UCSD-AML1 (cell line): ENCODE measurements at regions not wholly inside any gene's neighbourhood (a gene's known extent, or its start where the extent isn't known, plus 50 kb on each side); places are given as distances from the start of the nearest gene placed in this dataset.
A peak's percentile ranks its signal among the peaks of the same experiment; 100 is the strongest.

Source experiments
- DNase-seq: peaks from one replicate; lab custom pipeline; 2025; ENCODE audit not compliant: unreplicated experiment; lab: John Stamatoyannopoulos, UW

DNA sequence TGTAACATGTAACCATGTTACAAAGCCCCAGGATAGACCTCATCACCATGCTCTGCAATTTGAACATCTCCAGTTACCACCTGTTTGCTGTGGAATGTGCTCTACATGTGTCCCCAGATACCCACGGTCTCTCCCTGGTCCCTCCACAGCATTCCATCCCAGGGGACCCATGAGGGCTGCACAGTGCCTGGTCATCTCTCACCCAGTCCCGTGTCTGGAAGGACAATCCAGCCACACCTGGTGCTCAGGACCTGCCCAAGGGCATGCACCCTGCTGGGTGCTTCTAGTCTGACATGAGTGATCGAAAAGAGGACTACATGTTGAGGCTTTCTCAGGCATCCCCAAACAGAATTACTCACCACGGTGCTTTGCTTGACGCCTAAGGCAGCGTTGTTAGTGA lies 119.6 kb upstream of the ATP10A start:
- DNase-seq = no peak

GRCh38 chr15:25981114-25981513 lies 118.0 kb upstream of the ATP10A start:
- DNase-seq = no peak

GRCh38 chr15:25972141-25972675 lies 109.1 kb upstream of the ATP10A start:
- no peak for DNase-seq

DNA sequence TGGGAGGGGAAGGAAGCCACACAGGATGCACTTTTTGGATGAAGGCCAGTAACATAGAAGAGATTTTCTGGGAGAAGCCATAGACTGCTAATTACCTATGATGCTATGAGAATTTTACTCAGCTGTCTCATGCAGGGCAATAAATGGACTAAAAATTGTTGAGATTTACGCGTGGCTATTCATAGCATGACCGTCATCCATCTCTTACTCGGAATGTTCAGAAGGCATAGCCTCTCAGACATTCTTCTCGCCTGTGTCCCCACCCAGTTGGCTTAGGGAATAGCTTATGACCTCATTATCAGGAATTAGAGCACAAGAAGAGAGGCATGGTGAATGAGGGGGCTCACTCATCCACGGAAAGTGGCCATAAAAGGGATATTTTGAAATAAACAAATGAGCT lies 107.9 kb upstream of the ATP10A start:
- DNase-seq = no peak

DNA sequence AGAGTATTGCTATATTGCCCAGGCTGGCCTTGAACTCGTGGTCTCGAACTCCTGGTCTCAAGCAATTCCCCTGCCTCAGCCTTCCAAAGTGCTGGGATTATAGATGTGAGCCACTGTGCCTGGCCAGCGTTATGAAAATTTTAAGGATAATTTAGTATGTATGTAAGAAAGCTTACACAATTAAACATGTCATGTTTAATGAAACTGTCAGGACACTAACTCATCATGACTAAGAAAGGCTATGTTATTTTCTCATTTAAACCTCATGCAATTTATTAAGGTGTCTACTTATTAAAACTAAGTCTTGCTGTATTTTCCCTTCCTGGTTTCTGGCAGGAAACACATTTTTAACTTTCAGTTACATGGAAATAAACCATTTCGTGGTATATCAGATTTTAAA lies 106.8 kb upstream of the ATP10A start:
- no peak for DNase-seq

DNA sequence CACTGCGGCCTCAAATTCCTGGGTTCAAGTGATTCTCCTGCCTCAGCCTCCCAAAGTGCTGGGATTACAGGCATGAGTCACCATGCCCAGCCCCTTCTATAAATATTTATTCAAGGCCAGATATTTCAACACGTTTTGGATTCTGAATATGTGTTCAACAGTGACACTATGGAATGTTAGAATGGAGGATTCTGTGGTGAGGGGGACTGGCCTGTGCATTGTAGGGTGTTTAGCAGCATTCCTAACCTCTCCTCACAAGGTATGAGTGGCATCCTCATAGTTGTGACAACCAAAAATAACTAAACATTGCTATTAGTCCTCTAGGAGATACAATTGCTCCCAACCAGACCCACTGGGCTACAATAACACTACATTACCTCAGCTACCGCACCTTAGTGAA lies 104.0 kb upstream of the ATP10A start:
- no peak for DNase-seq

DNA sequence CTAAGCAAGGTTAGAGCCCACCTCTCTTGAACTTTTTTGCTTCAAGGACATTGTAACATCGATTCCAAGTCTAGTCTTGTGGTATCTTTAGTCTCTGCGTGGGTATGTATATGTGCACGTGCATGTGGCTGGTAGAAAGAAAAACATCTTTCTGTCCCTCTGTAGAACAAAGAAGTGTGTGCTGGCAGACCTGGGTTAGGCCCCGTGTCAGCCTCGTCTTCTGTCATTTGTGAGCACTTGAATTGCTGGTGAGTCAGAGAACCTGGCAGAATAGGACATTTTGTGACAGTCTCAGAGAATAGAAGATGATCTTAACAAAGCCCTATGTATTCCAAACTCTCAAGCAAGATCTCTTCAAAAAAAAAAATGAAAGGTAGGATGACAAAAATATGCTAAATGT lies 102.2 kb upstream of the ATP10A start:
- DNase-seq = no peak

GRCh38 chr15:25960273-25960672 lies 97.1 kb upstream of the ATP10A start:
- DNase-seq = no peak

- DNase-seq = no peak
These were observed 96.0 kb upstream of the ATP10A start for GRCh38 chr15:25959100-25959499.

- DNase-seq = no peak
These were observed 92.5 kb upstream of the ATP10A start for GRCh38 chr15:25955628-25956027.

DNA sequence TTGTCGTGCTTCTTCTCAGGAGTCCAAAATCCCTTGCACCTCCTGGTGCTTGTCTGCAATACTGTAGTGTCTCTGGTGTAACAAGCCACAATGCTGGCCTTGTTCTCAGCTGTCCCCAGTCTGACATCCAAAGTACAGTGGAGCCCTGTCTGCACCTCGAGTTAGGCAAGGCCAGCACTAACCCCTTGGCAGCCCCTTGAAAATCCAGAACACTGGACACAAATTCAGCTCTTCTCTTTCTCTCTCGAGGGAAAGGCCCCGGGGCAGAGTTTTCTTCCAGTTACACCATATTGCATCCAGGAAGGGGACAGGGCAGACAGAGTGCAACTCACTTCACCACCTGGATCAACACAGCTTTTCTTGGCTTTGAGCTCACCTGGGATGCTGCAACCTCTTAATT lies 91.3 kb upstream of the ATP10A start:
- DNase-seq = no peak

- no peak for DNase-seq
These were observed 86.9 kb upstream of the ATP10A start for GRCh38 chr15:25950014-25950413.

- peak; percentile 21 for DNase-seq
These were observed 84.5 kb upstream of the ATP10A start for GRCh38 chr15:25947323-25948314.

DNA sequence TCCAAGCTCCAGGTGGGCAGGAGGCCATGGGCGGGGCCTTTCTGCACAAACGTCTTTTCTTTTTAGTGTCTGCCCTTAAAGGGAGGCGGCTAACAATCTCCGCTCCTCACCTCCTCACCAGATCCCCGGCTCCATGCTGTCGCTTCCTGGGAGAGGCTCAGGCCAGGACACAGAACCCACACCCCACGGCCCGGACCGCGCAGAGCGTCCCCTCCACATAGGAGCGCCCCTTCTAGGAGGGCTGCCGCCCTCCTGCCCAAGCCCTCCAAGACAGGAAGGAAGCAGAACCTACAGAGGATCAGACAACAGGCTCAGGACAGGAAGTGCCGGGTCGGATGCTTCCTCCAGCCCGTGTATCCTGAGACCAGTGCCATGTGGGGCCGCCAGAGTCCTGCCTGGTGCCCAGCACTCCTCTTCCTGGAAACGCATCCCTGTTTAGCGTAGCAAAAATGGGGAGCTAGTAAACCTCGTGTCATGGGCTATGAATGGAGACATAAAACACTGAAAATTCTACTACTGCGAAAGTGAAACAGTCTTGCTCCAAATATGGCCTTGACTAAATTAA lies 83.2 kb upstream of the ATP10A start:
- DNase-seq = peak; percentile 17

DNA sequence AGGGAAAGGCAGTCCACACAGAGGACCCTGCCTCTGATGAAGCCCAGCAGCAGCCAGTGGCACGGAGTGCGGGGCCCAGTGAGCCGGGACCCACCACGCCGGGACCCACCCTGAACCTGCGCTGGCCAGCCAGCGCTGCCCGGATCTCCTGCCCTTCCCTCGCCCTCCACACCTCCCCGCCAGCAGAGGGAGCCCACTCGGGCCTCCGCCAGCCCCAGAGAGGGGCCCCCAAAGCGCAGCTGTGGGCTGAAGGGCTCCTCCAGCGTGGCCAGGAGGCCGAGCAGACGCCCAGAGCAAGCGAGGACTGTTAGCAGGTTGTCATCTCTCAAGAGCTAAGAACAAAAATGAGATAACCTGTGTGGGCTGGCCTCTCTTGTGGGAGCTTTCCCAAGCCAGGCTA lies 81.3 kb upstream of the ATP10A start:
- no peak for DNase-seq

DNA sequence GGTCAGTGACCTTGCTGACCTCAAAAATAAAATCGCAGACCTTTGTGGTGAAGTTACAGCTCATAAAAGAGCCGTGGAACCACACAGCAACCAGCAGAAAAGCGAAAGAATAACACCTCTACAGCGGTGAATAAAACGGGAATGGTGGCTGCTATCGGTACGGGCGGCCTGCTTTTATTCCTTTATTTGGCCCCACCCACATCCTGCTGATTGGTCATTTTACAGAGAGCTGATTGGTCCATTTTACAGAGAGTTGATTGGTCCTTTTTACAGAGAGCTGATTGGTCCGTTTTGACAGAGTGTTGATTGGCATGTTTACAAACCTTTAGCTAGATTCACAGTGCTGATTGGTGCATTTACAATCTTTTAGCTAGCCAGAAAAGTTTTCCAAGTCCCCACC lies 80.7 kb upstream of the ATP10A start:
- DNase-seq = no peak

GRCh38 chr15:25939122-25939521 lies 76.0 kb upstream of the ATP10A start:
- no peak for DNase-seq

DNA sequence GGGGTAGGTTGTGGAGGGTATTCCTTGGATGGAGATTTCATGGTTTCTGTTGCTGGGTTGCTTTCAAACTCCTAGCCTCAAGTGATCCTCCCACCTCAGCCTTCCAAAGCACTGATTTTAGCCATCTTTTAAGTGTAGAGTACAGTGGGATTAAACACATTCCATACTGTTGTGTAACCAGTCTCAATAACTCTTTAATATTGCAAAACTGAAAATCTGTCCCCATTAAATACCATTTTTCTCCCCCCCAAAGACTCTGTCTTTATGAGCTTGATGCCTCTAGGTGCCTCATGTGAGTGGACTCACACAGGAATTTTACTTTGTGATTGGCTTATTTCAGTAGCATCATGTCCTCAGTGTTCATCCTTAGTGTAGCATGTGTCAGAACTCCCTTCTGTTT lies 74.7 kb upstream of the ATP10A start:
- DNase-seq = no peak

- no peak for DNase-seq
These were observed 72.9 kb upstream of the ATP10A start for GRCh38 chr15:25936004-25936403.

DNA sequence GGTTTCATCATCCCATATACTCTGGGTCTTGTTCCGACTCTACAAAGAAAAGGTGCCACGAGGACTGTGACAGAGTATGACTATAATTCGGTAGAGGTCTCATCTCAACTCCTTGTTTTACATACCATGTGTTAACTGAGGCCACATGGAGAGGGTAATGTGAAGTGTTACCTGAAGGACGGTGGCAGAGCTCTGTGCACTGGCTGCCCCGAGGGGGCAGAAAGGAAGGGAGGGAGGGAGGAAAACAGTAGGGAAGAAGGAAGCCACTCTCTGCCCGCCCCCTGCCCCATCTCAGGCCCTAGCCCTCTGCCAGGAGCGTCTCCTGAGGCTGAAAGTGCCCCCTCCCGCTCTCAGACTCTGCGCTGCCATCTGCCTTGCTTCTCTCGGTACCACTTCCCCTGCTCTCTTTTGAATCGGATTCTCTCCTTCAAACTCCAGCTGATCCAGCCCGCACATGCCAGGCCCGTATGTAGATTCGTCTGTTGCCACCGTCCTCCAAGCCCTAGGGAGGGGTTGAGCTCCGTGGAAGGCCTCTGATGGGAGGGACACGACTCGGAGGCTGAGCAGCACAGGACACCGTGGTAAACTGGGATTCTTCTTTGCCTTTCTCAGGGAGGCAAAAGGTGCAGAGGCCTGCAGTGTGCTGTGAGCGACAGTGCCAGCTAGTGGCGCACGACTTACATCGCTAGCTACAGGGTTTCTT lies 70.5 kb upstream of the ATP10A start:
- peak; percentile 82 for DNase-seq

DNA sequence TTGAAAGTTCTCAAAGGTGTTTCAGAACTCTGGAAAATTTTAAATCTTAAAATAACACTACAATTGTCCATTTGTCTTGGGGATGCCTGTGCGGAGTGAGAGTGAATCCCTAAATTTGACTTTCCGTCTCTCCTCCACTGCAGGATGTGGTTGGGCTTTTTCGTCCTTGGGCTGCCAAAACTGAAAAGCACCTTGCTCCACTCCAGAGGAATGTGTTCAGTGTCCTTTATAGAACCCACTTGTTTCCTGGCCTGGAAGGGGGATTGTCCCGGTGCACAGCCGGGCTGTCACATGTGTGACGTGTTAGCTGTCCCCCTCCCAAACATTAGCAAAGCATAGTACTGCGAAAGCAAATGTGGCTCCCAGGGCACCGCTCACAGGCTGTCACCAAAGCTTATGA lies 69.6 kb upstream of the ATP10A start:
- no peak for DNase-seq

DNA sequence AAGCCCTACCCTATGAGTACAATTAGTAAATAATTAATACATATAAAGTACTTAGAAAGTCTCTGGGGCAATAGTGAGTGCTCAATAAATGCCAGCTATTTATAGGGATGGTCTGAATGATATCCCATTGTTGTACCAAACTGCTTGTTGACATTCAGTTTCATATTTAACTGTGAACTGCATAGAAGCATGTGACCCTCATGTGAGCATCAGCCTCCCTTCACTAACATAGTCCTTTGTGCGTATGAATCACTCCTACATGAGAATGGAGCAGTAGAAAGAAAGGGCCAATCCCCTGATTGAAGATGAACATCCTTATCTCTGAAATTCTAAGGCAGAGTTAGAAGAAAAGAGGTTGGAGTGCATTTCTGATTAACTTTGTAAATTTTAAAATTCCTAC lies 68.7 kb upstream of the ATP10A start:
- no peak for DNase-seq
